CD8-positive, alpha-beta memory T cell (primary cell): ENCODE measurements at regions not wholly inside any gene's neighbourhood (a gene's known extent, or its start where the extent isn't known, plus 50 kb on each side); places are given as distances from the start of the nearest gene placed in this dataset.

ENCODE experiments used
- CTCF ChIA-PET: fragments of 350-600 bp; sonication (Branson Sonifier 250); formaldehyde crosslinking; loops from one replicate; lab custom pipeline; 2021; ENCODE audit warnings: antibody characterized with exemption; lab: Charles Lee
- POLR2A ChIA-PET: fragments of 350-600 bp; sonication (Branson Sonifier 250); formaldehyde crosslinking; loops from one replicate; lab custom pipeline; 2021; ENCODE audit warnings: antibody characterized with exemption; lab: Charles Lee
- DNase-seq, 5 donors: peaks; one replicate each; pipeline versions ENCODE4 v3.0.0 to v3.0.0-alpha.2; 2020 to 2022; ENCODE audit warnings: mixed read lengths in 1 of 5
- H3K27ac ChIP-seq: one replicate; pipeline ENCODE4 v1.7.0; 2013; ENCODE audit warnings: low read depth, mild to moderate bottlenecking, low read length, moderate library complexity
- H3K27me3 ChIP-seq: 2 replicates; pipeline ENCODE4 v1.7.0; 2013; ENCODE audit warnings: low read length, mild to moderate bottlenecking; ENCODE audit not compliant: insufficient read depth, poor library complexity, severe bottlenecking
- H3K36me3 ChIP-seq: 2 replicates; pipeline ENCODE4 v1.7.0; 2013; ENCODE audit warnings: mild to moderate bottlenecking, low read length, moderate library complexity; ENCODE audit not compliant: insufficient read depth
- H3K4me1 ChIP-seq: 2 replicates; pipeline ENCODE4 v1.7.0; 2013; ENCODE audit warnings: mild to moderate bottlenecking, low read length, moderate library complexity; ENCODE audit not compliant: insufficient read depth
- H3K4me3 ChIP-seq: 2 replicates; pipeline ENCODE4 v1.7.0; 2013; ENCODE audit warnings: mild to moderate bottlenecking, low read length
- H3K9me3 ChIP-seq: 2 replicates; pipeline ENCODE4 v1.7.0; 2013; ENCODE audit warnings: mild to moderate bottlenecking, low read length
- H3K27ac Mint-ChIP-seq, 8 donors: one replicate each; pipeline ENCODE4 v1.8.0; 2020 to 2021; ENCODE audit warnings: mixed read lengths in 8 of 8, mild to moderate bottlenecking in 6 of 8, inconsistent platforms in 3 of 8, moderate library complexity in 3 of 8
- H3K27me3 Mint-ChIP-seq, 2 donors: one replicate each; pipeline ENCODE4 v1.8.0; 2020 to 2021; ENCODE audit warnings: mixed read lengths in 2 of 2, mild to moderate bottlenecking in 1 of 2, moderate library complexity in 1 of 2
- H3K36me3 Mint-ChIP-seq, 3 donors: one replicate each; pipeline ENCODE4 v1.8.0; 2020 to 2021; ENCODE audit warnings: mixed read lengths in 3 of 3, inconsistent platforms in 1 of 3, mild to moderate bottlenecking in 1 of 3
- H3K4me1 Mint-ChIP-seq, 3 donors: one replicate each; pipeline ENCODE4 v1.8.0; 2020 to 2021; ENCODE audit warnings: mixed read lengths in 3 of 3, inconsistent platforms in 1 of 3, mild to moderate bottlenecking in 1 of 3
- H3K4me3 Mint-ChIP-seq, 7 donors: one replicate each; pipeline ENCODE4 v1.8.0; 2020 to 2021; ENCODE audit warnings: mixed read lengths in 7 of 7, mild to moderate bottlenecking in 6 of 7, moderate library complexity in 4 of 7, inconsistent platforms in 2 of 7
- H3K9me3 Mint-ChIP-seq, 5 donors: one replicate each; pipeline ENCODE4 v1.8.0; 2020 to 2022; ENCODE audit warnings: mixed read lengths in 5 of 5, mild to moderate bottlenecking in 3 of 5, moderate library complexity in 2 of 5, inconsistent platforms in 1 of 5

DNA sequence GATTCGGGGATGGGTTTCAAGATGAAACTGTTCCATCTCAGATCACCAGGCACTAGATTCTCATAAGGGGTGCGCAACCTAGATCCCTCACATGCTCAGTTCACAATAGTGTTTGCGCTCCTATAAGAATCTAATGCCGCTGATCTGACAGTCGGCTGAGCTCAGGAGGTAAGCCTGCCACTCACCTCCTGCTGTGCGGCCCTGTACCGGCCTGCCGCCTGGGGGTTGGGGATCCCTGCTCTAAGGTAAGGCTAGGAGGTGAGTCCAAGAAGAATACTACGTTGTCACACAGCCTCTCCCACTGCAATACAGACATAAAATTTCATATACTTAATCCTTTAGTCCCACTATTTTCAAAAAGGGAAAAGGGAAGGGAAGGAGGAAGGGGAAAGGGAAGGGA lies 213.4 kb upstream of the HCCS start:
- Histone ChIP-seq H3K36me3 (no peaks in the 10 kb centered on the region), H3K27me3 (no peaks in the 10 kb centered on the region), H3K4me3 (no peak overlapping the region), H3K4me1 (no peaks in the 10 kb centered on the region), H3K9me3 (no peaks in the 10 kb centered on the region), H3K27ac (no peak overlapping the region)
- Mint-ChIP-seq H3K27me3 (peaks cover 0 to 1% of the 10 kb centered on the region in 2 donors), H3K36me3 (no peaks in the 10 kb centered on the region), H3K4me3 (no peak overlapping the region), H3K4me1 (no peaks in the 10 kb centered on the region), H3K9me3 (peaks cover 0 to 17% (median 4%) of the 10 kb centered on the region in 5 donors), H3K27ac (no peak overlapping the region)
- CTCF ChIA-PET, result no interaction called here
- POLR2A ChIA-PET, result no interaction called here
- no peak for DNase-seq

DNA sequence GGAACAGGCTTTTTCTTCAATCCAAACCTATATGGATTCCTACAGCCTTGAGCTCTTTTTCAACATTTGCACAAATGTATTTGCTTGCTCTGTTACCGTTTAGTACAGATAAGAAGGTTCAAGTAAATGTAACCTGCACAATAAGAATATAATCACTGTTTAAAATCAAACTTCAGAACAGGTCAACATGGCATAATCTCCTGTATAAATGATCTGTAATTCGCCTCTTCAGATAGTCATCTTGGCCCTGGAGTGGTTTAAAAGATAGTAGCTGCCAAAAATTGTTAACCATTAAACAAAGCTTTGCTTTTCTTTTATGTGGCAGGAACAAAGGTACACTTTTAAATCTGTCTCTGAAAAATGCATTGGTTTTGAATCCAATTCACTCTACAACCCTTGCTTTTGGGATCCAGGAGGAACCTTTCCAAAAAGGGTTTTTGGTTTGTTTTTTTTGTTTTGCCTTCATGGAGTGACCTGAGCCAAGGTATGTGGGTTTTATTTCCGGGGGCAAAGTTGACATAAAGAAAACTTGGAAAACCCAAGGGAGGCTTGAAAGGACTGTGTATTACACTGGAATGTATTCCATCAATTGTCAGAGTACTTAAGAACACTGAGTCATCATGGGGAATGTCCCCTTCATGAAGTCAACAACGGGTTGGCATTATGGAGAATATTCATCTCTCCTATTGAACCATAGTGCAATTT lies 210.4 kb upstream of the HCCS start:
- DNase-seq, result no peak
- H3K27ac ChIP-seq, result no peak overlapping the region
- H3K36me3 ChIP-seq, result no peaks in the 10 kb centered on the region
- H3K9me3 ChIP-seq, result no peaks in the 10 kb centered on the region
- peaks cover 0 to 1% (median 0%) of the 10 kb centered on the region in 3 donors for H3K36me3 Mint-ChIP-seq
- no peaks in the 10 kb centered on the region for H3K27me3 ChIP-seq
- H3K27me3 Mint-ChIP-seq, result peaks cover 0 to 1% of the 10 kb centered on the region in 2 donors
- no peaks in the 10 kb centered on the region for H3K4me1 Mint-ChIP-seq
- no peak overlapping the region for H3K27ac Mint-ChIP-seq
- H3K4me3 Mint-ChIP-seq, result no peak overlapping the region
- no peaks in the 10 kb centered on the region for H3K4me1 ChIP-seq
- POLR2A ChIA-PET, result no interaction called here
- CTCF ChIA-PET, result no interaction called here
- H3K4me3 ChIP-seq, result no peak overlapping the region
- H3K9me3 Mint-ChIP-seq, result peaks cover 0 to 19% (median 7%) of the 10 kb centered on the region in 5 donors

- Histone ChIP-seq H3K9me3 (no peaks in the 10 kb centered on the region), H3K36me3 (no peaks in the 10 kb centered on the region), H3K27ac (no peak overlapping the region), H3K4me1 (no peaks in the 10 kb centered on the region), H3K27me3 (no peaks in the 10 kb centered on the region), H3K4me3 (no peak overlapping the region)
- Mint-ChIP-seq H3K4me3 (no peak overlapping the region), H3K9me3 (peaks cover 0 to 19% (median 7%) of the 10 kb centered on the region in 5 donors), H3K27me3 (peaks cover 0 to 1% of the 10 kb centered on the region in 2 donors), H3K4me1 (no peaks in the 10 kb centered on the region), H3K36me3 (peaks cover 0 to 1% (median 0%) of the 10 kb centered on the region in 3 donors), H3K27ac (no peak overlapping the region)
- ChIA-PET POLR2A (no interaction called here), CTCF (no interaction called here)
- no peak for DNase-seq
Observed at GRCh38 chrX:10901290-10901633, 209.9 kb upstream of the HCCS start.

DNA sequence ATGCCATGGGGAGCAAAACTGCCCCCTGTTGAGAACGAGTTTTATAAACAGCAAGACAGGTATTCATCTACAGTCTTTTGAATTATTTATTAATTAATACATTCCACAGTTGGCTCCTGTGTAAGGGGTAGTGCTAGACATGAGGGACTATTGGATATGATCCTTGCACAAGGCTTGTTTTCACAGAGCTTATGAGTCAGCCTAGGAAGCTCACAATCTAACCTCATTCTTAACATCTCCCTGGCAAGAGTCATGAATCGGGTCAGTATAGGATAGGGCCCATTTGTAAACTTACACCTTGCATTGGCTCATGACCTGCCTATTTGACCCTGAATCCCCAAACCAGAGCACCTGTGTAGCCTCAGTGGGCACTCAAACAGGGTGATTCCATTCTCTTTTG lies 209.1 kb upstream of the HCCS start:
- no peak overlapping the region for H3K27ac ChIP-seq
- no peak overlapping the region for H3K4me3 ChIP-seq
- DNase-seq, result no peak
- H3K27me3 ChIP-seq, result no peaks in the 10 kb centered on the region
- Mint-ChIP-seq H3K27me3 (peaks cover 0 to 1% of the 10 kb centered on the region in 2 donors), H3K9me3 (peaks cover 3 to 16% (median 9%) of the 10 kb centered on the region in 5 donors), H3K27ac (no peak overlapping the region), H3K4me1 (no peaks in the 10 kb centered on the region), H3K36me3 (peaks cover 0 to 1% (median 0%) of the 10 kb centered on the region in 3 donors), H3K4me3 (no peak overlapping the region)
- no peaks in the 10 kb centered on the region for H3K9me3 ChIP-seq
- CTCF ChIA-PET, result no interaction called here
- POLR2A ChIA-PET, result no interaction called here
- no peaks in the 10 kb centered on the region for H3K4me1 ChIP-seq
- no peaks in the 10 kb centered on the region for H3K36me3 ChIP-seq

DNA sequence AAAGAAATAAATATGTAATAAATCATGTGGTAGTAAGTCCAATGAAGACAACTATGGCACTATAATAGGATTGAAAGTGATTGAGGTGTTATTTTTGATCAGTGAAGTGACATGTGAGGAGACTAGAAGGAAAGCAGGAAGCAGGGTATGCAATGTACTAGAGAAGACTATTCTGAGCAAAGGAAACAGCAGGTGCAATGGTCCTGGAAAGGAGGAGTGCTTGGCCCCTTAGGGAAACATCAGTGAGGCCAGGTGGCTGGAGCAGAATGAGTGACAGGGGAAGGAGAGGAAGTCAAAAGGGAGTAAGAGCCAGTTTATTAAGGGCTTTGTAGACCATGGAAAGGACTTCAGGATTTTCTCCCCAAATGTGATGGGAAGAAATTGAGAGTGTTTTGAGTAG lies 207.6 kb upstream of the HCCS start:
- Mint-ChIP-seq H3K27ac (no peak overlapping the region), H3K36me3 (peaks cover 0 to 1% (median 0%) of the 10 kb centered on the region in 3 donors), H3K4me1 (no peaks in the 10 kb centered on the region), H3K9me3 (peaks cover 6 to 19% (median 8%) of the 10 kb centered on the region in 5 donors), H3K4me3 (no peak overlapping the region), H3K27me3 (no peaks in the 10 kb centered on the region)
- CTCF ChIA-PET, result no interaction called here
- Histone ChIP-seq H3K4me1 (no peaks in the 10 kb centered on the region), H3K9me3 (no peaks in the 10 kb centered on the region), H3K27ac (no peak overlapping the region), H3K27me3 (no peaks in the 10 kb centered on the region), H3K4me3 (no peak overlapping the region), H3K36me3 (no peaks in the 10 kb centered on the region)
- DNase-seq, result no peak
- POLR2A ChIA-PET, result no interaction called here

GRCh38 chrX:10904220-10904619 lies 206.9 kb upstream of the HCCS start:
- POLR2A ChIA-PET, result no interaction called here
- DNase-seq, result no peak
- peaks cover 0 to 1% (median 0%) of the 10 kb centered on the region in 3 donors for H3K36me3 Mint-ChIP-seq
- H3K36me3 ChIP-seq, result no peaks in the 10 kb centered on the region
- H3K4me1 ChIP-seq, result no peaks in the 10 kb centered on the region
- H3K4me3 Mint-ChIP-seq, result no peak overlapping the region
- no peaks in the 10 kb centered on the region for H3K4me1 Mint-ChIP-seq
- H3K9me3 Mint-ChIP-seq, result peaks cover 6 to 19% (median 8%) of the 10 kb centered on the region in 5 donors
- no peak overlapping the region for H3K27ac ChIP-seq
- H3K27ac Mint-ChIP-seq, result no peak overlapping the region
- H3K9me3 ChIP-seq, result no peaks in the 10 kb centered on the region
- CTCF ChIA-PET, result no interaction called here
- no peaks in the 10 kb centered on the region for H3K27me3 ChIP-seq
- no peak overlapping the region for H3K4me3 ChIP-seq
- H3K27me3 Mint-ChIP-seq, result peaks cover 0 to 4% of the 10 kb centered on the region in 2 donors

- POLR2A ChIA-PET, result no interaction called here
- H3K9me3 Mint-ChIP-seq, result peaks cover 8 to 18% (median 10%) of the 10 kb centered on the region in 5 donors
- H3K36me3 ChIP-seq, result no peaks in the 10 kb centered on the region
Observed at GRCh38 chrX:10906866-10907265, 204.3 kb upstream of the HCCS start.

GRCh38 chrX:10922159-10922558 lies 189.0 kb upstream of the HCCS start:
- Mint-ChIP-seq H3K27me3 (peaks cover 0 to 3% of the 10 kb centered on the region in 2 donors), H3K4me1 (no peaks in the 10 kb centered on the region), H3K27ac (no peak overlapping the region), H3K36me3 (no peaks in the 10 kb centered on the region), H3K4me3 (no peak overlapping the region), H3K9me3 (peaks cover 0 to 25% (median 16%) of the 10 kb centered on the region in 5 donors)
- Histone ChIP-seq H3K36me3 (no peaks in the 10 kb centered on the region), H3K4me3 (no peak overlapping the region), H3K27me3 (no peaks in the 10 kb centered on the region), H3K27ac (no peak overlapping the region), H3K9me3 (no peaks in the 10 kb centered on the region), H3K4me1 (no peaks in the 10 kb centered on the region)
- no peak for DNase-seq
- ChIA-PET POLR2A (no interaction called here), CTCF (no interaction called here)

More at GRCh38 chrX:10906866-10907265, 204.3 kb upstream of the HCCS start:
- Histone ChIP-seq H3K4me1 (no peaks in the 10 kb centered on the region), H3K9me3 (no peaks in the 10 kb centered on the region), H3K27me3 (no peaks in the 10 kb centered on the region), H3K4me3 (no peak overlapping the region), H3K27ac (no peak overlapping the region)
- no peak for DNase-seq
- no peak overlapping the region for H3K27ac Mint-ChIP-seq
- H3K27me3 Mint-ChIP-seq, result peaks cover 0 to 4% of the 10 kb centered on the region in 2 donors
- H3K36me3 Mint-ChIP-seq, result peaks cover 0 to 1% (median 0%) of the 10 kb centered on the region in 3 donors
- no peak overlapping the region for H3K4me3 Mint-ChIP-seq
- CTCF ChIA-PET, result no interaction called here
- no peaks in the 10 kb centered on the region for H3K4me1 Mint-ChIP-seq
